Transverse colon (tissue), 4 donors: ENCODE measurements at regions not wholly inside any gene's neighbourhood (a gene's known extent, or its start where the extent isn't known, plus 50 kb on each side); places are given as distances from the start of the nearest gene placed in this dataset.

Experiments used
- CTCF ChIP-seq, 5 experiments: fragments of 200-600 bp in 3 of 5; fragments of 450-650 bp in 2 of 5; sonication (generic) in 3 of 5; IDR thresholded peaks; 1 replicate in 2 of 5; 2 replicates in 3 of 5; pipeline ENCODE4 v1.5.1; 2016 to 2017; ENCODE audit warnings: antibody characterized with exemption in 5 of 5, inconsistent platforms in 3 of 5, mild to moderate bottlenecking in 2 of 5, moderate library complexity in 1 of 5
- POLR2A ChIP-seq: fragments of 450-650 bp; IDR thresholded peaks from one replicate; pipeline ENCODE4 v1.6.1; 2016; ENCODE audit warnings: antibody characterized with exemption, mild to moderate bottlenecking, moderate library complexity
- POLR2AphosphoS5 ChIP-seq, 3 donors: sonication (generic); formaldehyde crosslinking; IDR thresholded peaks; one replicate each; pipeline ENCODE4 v1.6.1; 2016; ENCODE audit warnings: antibody characterized with exemption in 3 of 3

- TF ChIP-seq CTCF (IDR thresholded peaks at IDR 0.05) (no peak), POLR2AphosphoS5 (IDR thresholded peaks at IDR 0.05) (no peak), POLR2A (no peak)
Observed at GRCh38 chr5:13385066-13385465, 559.4 kb downstream of the DNAH5 start.
